Keratinocyte (primary cell): ENCODE measurements at regions not wholly inside any gene's neighbourhood (a gene's known extent, or its start where the extent isn't known, plus 50 kb on each side); places are given as distances from the start of the nearest gene placed in this dataset.

Experiments used
- DNase-seq: peaks from one replicate; pipeline ENCODE4 v3.0.0-alpha.2; 2011; ENCODE audit warnings: low read depth, missing footprints, low spot score
- FAIRE-seq: peaks from 2 replicates; lab custom pipeline; 2011; peaks lifted over from hg19 to GRCh38; lab: Jason Lieb, UNC
- H2AFZ ChIP-seq: 2 replicates; pipeline ENCODE4 v1.6.0; 2012; ENCODE audit warnings: low read length, control low read depth, inconsistent platforms; ENCODE audit not compliant: control insufficient read depth
- H3K27ac ChIP-seq: 2 replicates; pipeline ENCODE4 v1.5.1; 2011; ENCODE audit warnings: low read length; ENCODE audit not compliant: control insufficient read depth, insufficient read depth
- H3K27me3 ChIP-seq: 3 replicates; pipeline ENCODE4 v1.6.0; 2011; ENCODE audit warnings: low read length; ENCODE audit not compliant: control insufficient read depth, insufficient read depth; ENCODE audit errors: extremely low read depth
- H3K36me3 ChIP-seq, 2 experiments: 2 replicates in 1 of 2; 3 replicates in 1 of 2; pipeline ENCODE4 v1.5.1; 2011; ENCODE audit warnings: low read length in 2 of 2, mild to moderate bottlenecking in 1 of 2; ENCODE audit not compliant: control insufficient read depth in 2 of 2, insufficient read depth in 2 of 2; ENCODE audit errors: extremely low read depth in 1 of 2
- H3K4me1 ChIP-seq: 3 replicates; pipeline ENCODE4 v1.5.1; 2011; ENCODE audit warnings: low read length; ENCODE audit not compliant: control insufficient read depth, insufficient read depth; ENCODE audit errors: extremely low read depth
- H3K4me2 ChIP-seq: 3 replicates; pipeline ENCODE4 v1.6.0; 2011; ENCODE audit warnings: low read depth, low read length; ENCODE audit not compliant: control insufficient read depth, insufficient read depth; ENCODE audit errors: extremely low read depth
- H3K4me3 ChIP-seq, 3 experiments: fragments of 200-600 bp in 1 of 3; sonication (generic) in 1 of 3; 2 replicates in 2 of 3; 3 replicates in 1 of 3; pipeline ENCODE4 v1.5.1; 2011 to 2016; ENCODE audit warnings: low read length in 3 of 3, mild to moderate bottlenecking in 3 of 3, control low read depth in 2 of 3, inconsistent platforms in 1 of 3, low read depth in 1 of 3, mixed read lengths in 1 of 3, mixed run types in 1 of 3, moderate library complexity in 1 of 3; ENCODE audit not compliant: control insufficient read depth in 2 of 3, insufficient read depth in 2 of 3; ENCODE audit errors: extremely low read depth in 1 of 3
- H3K79me2 ChIP-seq: 2 replicates; pipeline ENCODE4 v1.6.0; 2012; ENCODE audit warnings: low read length; ENCODE audit not compliant: control insufficient read depth, insufficient read depth
- H3K9ac ChIP-seq: 3 replicates; pipeline ENCODE4 v1.6.0; 2011; ENCODE audit warnings: low read length; ENCODE audit not compliant: control insufficient read depth, insufficient read depth; ENCODE audit errors: extremely low read depth
- H3K9me1 ChIP-seq: 3 replicates; pipeline ENCODE4 v1.6.0; 2011; ENCODE audit warnings: low read length; ENCODE audit not compliant: control insufficient read depth, insufficient read depth; ENCODE audit errors: extremely low read depth
- H3K9me3 ChIP-seq: 2 replicates; pipeline ENCODE4 v1.5.1; 2012; ENCODE audit warnings: low read depth, low read length; ENCODE audit not compliant: control insufficient read depth
- H4K20me1 ChIP-seq: 3 replicates; pipeline ENCODE4 v1.6.0; 2011; ENCODE audit warnings: low read length; ENCODE audit not compliant: control insufficient read depth, insufficient read depth; ENCODE audit errors: extremely low read depth
- EZH2 ChIP-seq: IDR thresholded peaks from one replicate; pipeline ENCODE4 v1.6.1; 2012; ENCODE audit warnings: inconsistent platforms, mild to moderate bottlenecking, low read length, moderate library complexity
- dilution Hi-C: fragments of 300-500 bp; cut with MboI; formaldehyde crosslinking; loops from one replicate; pipeline ENCODE4 v1.7.0; 2020; ENCODE audit warnings: low sequenced_read_pairs; ENCODE audit not compliant: extremely low pct_ligation_motif_present
- TF ChIP-seq, protein P1 (sequence below), 3 experiments: IDR thresholded peaks in 1 of 3; conservative IDR thresholded peaks in 1 of 3; optimal IDR thresholded peaks in 1 of 3; 2 replicates in 2 of 3; 3 replicates in 1 of 3; pipeline versions ENCODE3 to v1.5.1; 2011; ENCODE audit warnings: low read length in 3 of 3, mild to moderate bottlenecking in 3 of 3, moderate library complexity in 2 of 3, control low read depth in 1 of 3, inconsistent platforms in 1 of 3; ENCODE audit not compliant: insufficient read depth in 2 of 3; ENCODE audit errors: extremely low read depth in 1 of 3

DNA sequence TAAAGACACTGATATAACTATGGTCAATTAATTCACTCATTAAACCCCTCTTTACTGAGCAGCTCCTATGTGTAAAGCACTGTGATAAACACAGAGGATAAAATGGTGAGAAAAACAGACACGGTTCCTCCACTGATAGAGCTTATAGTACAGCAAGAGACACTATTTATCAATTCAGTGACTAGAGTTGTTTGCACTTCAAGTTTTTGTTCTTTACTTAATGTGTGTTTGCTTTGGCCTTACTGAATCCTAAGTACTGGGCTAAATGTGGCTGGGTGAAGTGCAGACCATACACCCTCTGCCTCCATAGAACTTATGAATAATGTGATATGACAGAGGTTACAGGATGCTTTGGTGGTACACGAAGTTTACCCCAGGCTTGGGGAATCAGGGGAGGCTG lies 80.1 kb upstream of the ITGA1 start:
- DNase-seq (no peak), FAIRE-seq (no peak)
- Histone ChIP-seq H3K9me3 (no peaks in the 10 kb centered on the region), H3K4me1 (peaks cover 10% of the 10 kb centered on the region), H4K20me1 (no peaks in the 10 kb centered on the region), H3K4me3 (no peak overlapping the region), H3K27me3 (no peaks in the 10 kb centered on the region), H3K79me2 (no peaks in the 10 kb centered on the region), H3K36me3 (no peaks in the 10 kb centered on the region), H2AFZ (no peak overlapping the region), H3K27ac (no peak overlapping the region), H3K9me1 (no peaks in the 10 kb centered on the region), H3K9ac (no peak overlapping the region), H3K4me2 (no peak overlapping the region)
- dilution Hi-C loops: no loop called here
- TF ChIP-seq EZH2: no peak
- TF ChIP-seq, protein P1, sequence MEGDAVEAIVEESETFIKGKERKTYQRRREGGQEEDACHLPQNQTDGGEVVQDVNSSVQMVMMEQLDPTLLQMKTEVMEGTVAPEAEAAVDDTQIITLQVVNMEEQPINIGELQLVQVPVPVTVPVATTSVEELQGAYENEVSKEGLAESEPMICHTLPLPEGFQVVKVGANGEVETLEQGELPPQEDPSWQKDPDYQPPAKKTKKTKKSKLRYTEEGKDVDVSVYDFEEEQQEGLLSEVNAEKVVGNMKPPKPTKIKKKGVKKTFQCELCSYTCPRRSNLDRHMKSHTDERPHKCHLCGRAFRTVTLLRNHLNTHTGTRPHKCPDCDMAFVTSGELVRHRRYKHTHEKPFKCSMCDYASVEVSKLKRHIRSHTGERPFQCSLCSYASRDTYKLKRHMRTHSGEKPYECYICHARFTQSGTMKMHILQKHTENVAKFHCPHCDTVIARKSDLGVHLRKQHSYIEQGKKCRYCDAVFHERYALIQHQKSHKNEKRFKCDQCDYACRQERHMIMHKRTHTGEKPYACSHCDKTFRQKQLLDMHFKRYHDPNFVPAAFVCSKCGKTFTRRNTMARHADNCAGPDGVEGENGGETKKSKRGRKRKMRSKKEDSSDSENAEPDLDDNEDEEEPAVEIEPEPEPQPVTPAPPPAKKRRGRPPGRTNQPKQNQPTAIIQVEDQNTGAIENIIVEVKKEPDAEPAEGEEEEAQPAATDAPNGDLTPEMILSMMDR (optimal IDR thresholded peaks at IDR 0.05 in 1 of 3, IDR thresholded peaks at IDR 0.05 in 1 of 3, conservative IDR thresholded peaks at IDR 0.05 in 1 of 3; ENCODE audit: extremely low read depth in 1 of 3, insufficient read depth in 2 of 3, low read length in 3 of 3): no peak

GRCh38 chr5:52708463-52708862 lies 79.3 kb upstream of the ITGA1 start:
- H3K4me3 ChIP-seq: no peak overlapping the region
- H3K9me3 ChIP-seq: no peaks in the 10 kb centered on the region
- DNase-seq (no peak), FAIRE-seq (no peak)
- H2AFZ ChIP-seq: no peak overlapping the region
- TF ChIP-seq, protein P1 (optimal IDR thresholded peaks at IDR 0.05 in 1 of 3, IDR thresholded peaks at IDR 0.05 in 1 of 3, conservative IDR thresholded peaks at IDR 0.05 in 1 of 3; ENCODE audit: extremely low read depth in 1 of 3, insufficient read depth in 2 of 3, low read length in 3 of 3): no peak
- TF ChIP-seq EZH2: no peak
- no peak overlapping the region for H3K4me2 ChIP-seq
- H3K79me2 ChIP-seq: no peaks in the 10 kb centered on the region
- no peaks in the 10 kb centered on the region for H4K20me1 ChIP-seq
- peaks cover 10% of the 10 kb centered on the region for H3K4me1 ChIP-seq
- H3K9ac ChIP-seq: no peak overlapping the region
- dilution Hi-C loops: no loop called here
- no peaks in the 10 kb centered on the region for H3K27me3 ChIP-seq
- H3K9me1 ChIP-seq: no peaks in the 10 kb centered on the region
- H3K36me3 ChIP-seq: no peaks in the 10 kb centered on the region
- H3K27ac ChIP-seq: no peak overlapping the region
